ENCODE measurements at regions not wholly inside any gene's neighbourhood (a gene's known extent, or its start where the extent isn't known, plus 50 kb on each side); places are given as distances from the start of the nearest gene placed in this dataset.

DNA sequence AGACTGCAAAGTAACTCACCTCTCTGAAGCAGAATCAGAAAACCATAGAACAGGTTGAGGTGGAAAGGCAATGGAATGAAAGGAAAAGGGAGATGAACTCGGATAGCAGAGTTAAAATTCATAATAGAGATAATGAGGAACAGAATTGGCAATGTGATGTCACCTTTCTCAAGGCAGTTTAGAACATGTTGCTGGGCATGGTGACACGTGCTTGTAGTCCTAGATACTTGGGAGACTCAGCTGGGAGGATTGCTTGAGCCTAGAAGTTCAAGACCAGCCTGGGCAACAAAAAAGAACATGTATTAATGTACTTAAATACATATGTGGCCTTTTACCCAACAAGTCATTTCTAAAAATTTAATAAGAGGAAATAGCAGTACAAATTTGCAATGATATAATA is 81.6 kb upstream of the MIER3 start:
- TF ChIP-seq SIN3A (IDR thresholded peaks at IDR 0.05; ENCODE audit: borderline replicate concordance, insufficient read depth, low read length) (no peak), FOXP2 (optimal IDR thresholded peaks at IDR 0.05; ENCODE audit: borderline replicate concordance, extremely low read depth, extremely low read length, insufficient read depth) (no peak), TAF1 (IDR thresholded peaks at IDR 0.05; ENCODE audit: borderline replicate concordance, insufficient read depth, low read length) (no peak), POLR2AphosphoS5 (IDR thresholded peaks at IDR 0.05; ENCODE audit: low read depth, low read length) (no peak)
- TF ChIP-seq, protein P1, sequence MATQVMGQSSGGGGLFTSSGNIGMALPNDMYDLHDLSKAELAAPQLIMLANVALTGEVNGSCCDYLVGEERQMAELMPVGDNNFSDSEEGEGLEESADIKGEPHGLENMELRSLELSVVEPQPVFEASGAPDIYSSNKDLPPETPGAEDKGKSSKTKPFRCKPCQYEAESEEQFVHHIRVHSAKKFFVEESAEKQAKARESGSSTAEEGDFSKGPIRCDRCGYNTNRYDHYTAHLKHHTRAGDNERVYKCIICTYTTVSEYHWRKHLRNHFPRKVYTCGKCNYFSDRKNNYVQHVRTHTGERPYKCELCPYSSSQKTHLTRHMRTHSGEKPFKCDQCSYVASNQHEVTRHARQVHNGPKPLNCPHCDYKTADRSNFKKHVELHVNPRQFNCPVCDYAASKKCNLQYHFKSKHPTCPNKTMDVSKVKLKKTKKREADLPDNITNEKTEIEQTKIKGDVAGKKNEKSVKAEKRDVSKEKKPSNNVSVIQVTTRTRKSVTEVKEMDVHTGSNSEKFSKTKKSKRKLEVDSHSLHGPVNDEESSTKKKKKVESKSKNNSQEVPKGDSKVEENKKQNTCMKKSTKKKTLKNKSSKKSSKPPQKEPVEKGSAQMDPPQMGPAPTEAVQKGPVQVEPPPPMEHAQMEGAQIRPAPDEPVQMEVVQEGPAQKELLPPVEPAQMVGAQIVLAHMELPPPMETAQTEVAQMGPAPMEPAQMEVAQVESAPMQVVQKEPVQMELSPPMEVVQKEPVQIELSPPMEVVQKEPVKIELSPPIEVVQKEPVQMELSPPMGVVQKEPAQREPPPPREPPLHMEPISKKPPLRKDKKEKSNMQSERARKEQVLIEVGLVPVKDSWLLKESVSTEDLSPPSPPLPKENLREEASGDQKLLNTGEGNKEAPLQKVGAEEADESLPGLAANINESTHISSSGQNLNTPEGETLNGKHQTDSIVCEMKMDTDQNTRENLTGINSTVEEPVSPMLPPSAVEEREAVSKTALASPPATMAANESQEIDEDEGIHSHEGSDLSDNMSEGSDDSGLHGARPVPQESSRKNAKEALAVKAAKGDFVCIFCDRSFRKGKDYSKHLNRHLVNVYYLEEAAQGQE (IDR thresholded peaks at IDR 0.05; ENCODE audit: insufficient read depth in 1 of 2, low read depth in 2 of 2, low read length in 2 of 2) = no peak

- TF ChIP-seq SIN3A (IDR thresholded peaks at IDR 0.05; ENCODE audit: borderline replicate concordance, insufficient read depth, low read length) (no peak), FOXP2 (optimal IDR thresholded peaks at IDR 0.05; ENCODE audit: borderline replicate concordance, extremely low read depth, extremely low read length, insufficient read depth) (no peak)
These were observed 82.4 kb upstream of the MIER3 start for GRCh38 chr5:57034201-57034916.

DNA sequence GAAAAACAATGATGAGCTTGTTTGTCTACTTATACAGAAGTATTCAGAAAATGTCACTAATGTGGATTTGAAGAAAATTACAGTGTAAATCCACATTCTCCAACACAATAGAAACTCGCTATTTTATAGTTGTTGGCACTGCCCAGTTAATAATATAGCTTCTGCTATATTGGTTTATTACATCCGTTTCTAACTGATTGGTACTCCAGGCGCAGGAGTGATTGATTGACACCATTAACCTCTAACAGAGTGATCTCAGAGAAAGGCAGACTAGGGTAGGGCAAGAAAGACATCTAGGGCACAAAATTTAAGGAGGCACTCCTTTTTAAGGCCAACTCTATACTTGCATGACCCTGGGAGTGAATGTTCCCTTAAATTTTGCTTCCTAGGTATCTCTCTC is 84.0 kb upstream of the MIER3 start:
- TF ChIP-seq POLR2AphosphoS5 (IDR thresholded peaks at IDR 0.05; ENCODE audit: low read depth, low read length) = no peak
- no peak for TF ChIP-seq SIN3A (IDR thresholded peaks at IDR 0.05; ENCODE audit: borderline replicate concordance, insufficient read depth, low read length)
- TF ChIP-seq TAF1 (IDR thresholded peaks at IDR 0.05; ENCODE audit: borderline replicate concordance, insufficient read depth, low read length) = no peak
- TF ChIP-seq FOXP2 (optimal IDR thresholded peaks at IDR 0.05; ENCODE audit: borderline replicate concordance, extremely low read depth, extremely low read length, insufficient read depth) = no peak
- TF ChIP-seq, protein P1 (IDR thresholded peaks at IDR 0.05; ENCODE audit: insufficient read depth in 1 of 2, low read depth in 2 of 2, low read length in 2 of 2) = no peak

GRCh38 chr5:57036761-57037160 is 84.8 kb upstream of the MIER3 start:
- TF ChIP-seq SIN3A (IDR thresholded peaks at IDR 0.05; ENCODE audit: borderline replicate concordance, insufficient read depth, low read length) (no peak), TAF1 (IDR thresholded peaks at IDR 0.05; ENCODE audit: borderline replicate concordance, insufficient read depth, low read length) (no peak), POLR2AphosphoS5 (IDR thresholded peaks at IDR 0.05; ENCODE audit: low read depth, low read length) (no peak), FOXP2 (optimal IDR thresholded peaks at IDR 0.05; ENCODE audit: borderline replicate concordance, extremely low read depth, extremely low read length, insufficient read depth) (no peak)
- TF ChIP-seq, protein P1 (IDR thresholded peaks at IDR 0.05; ENCODE audit: insufficient read depth in 1 of 2, low read depth in 2 of 2, low read length in 2 of 2) = no peak

DNA sequence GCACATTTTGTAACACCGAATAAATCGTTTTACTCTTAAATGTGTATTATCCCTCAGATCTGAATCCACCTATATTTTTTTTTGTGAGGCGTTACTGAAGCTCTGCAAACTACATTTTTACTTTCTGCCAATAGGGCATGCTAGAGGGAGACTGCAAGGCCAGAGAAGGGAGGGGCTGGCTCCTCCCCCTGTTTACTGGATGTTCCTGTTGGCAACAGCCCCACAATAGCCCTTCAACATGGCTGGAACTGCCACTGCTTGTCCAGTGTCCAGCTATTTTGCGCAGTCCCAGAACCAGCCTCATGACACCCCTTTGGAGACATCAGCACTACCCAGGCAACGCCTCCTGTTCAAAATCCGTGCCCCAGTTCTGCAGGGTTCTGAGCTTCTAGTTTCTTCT is 85.4 kb upstream of the MIER3 start:
- TF ChIP-seq, protein P1 (IDR thresholded peaks at IDR 0.05; ENCODE audit: insufficient read depth in 1 of 2, low read depth in 2 of 2, low read length in 2 of 2) = no peak
- TF ChIP-seq TAF1 (IDR thresholded peaks at IDR 0.05; ENCODE audit: borderline replicate concordance, insufficient read depth, low read length) (no peak), SIN3A (IDR thresholded peaks at IDR 0.05; ENCODE audit: borderline replicate concordance, insufficient read depth, low read length) (no peak), POLR2AphosphoS5 (IDR thresholded peaks at IDR 0.05; ENCODE audit: low read depth, low read length) (no peak), FOXP2 (optimal IDR thresholded peaks at IDR 0.05; ENCODE audit: borderline replicate concordance, extremely low read depth, extremely low read length, insufficient read depth) (peak; percentile 58)

All from PFSK-1 (cell line).